Ovary (tissue), 3 donors: ENCODE measurements at regions not wholly inside any gene's neighbourhood (a gene's known extent, or its start where the extent isn't known, plus 50 kb on each side); places are given as distances from the start of the nearest gene placed in this dataset.

Experiments
- POLR2A ChIP-seq: fragments of 450-650 bp; IDR thresholded peaks from one replicate; pipeline ENCODE4 v1.6.1; 2017; ENCODE audit warnings: antibody characterized with exemption, mild to moderate bottlenecking, moderate library complexity
- TF ChIP-seq, protein P1 (sequence below), 3 donors: fragments of 450-650 bp in 2 of 3; fragments of 200-600 bp in 1 of 3; IDR thresholded peaks; one replicate each; pipeline versions ENCODE4 v1.5.1 to v1.8.0; 2016 to 2022; ENCODE audit warnings: antibody characterized with exemption in 3 of 3, mild to moderate bottlenecking in 1 of 3
- donor health status: DM: no; HTN: no; CAD: no.

GRCh38 chr13:80680786-80681366 is 339.9 kb upstream of the SPRY2 start:
- TF ChIP-seq, protein P1, sequence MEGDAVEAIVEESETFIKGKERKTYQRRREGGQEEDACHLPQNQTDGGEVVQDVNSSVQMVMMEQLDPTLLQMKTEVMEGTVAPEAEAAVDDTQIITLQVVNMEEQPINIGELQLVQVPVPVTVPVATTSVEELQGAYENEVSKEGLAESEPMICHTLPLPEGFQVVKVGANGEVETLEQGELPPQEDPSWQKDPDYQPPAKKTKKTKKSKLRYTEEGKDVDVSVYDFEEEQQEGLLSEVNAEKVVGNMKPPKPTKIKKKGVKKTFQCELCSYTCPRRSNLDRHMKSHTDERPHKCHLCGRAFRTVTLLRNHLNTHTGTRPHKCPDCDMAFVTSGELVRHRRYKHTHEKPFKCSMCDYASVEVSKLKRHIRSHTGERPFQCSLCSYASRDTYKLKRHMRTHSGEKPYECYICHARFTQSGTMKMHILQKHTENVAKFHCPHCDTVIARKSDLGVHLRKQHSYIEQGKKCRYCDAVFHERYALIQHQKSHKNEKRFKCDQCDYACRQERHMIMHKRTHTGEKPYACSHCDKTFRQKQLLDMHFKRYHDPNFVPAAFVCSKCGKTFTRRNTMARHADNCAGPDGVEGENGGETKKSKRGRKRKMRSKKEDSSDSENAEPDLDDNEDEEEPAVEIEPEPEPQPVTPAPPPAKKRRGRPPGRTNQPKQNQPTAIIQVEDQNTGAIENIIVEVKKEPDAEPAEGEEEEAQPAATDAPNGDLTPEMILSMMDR (IDR thresholded peaks at IDR 0.05): no peak
- TF ChIP-seq POLR2A: no peak
